B cell (primary cell): ENCODE measurements at regions not wholly inside any gene's neighbourhood (a gene's known extent, or its start where the extent isn't known, plus 50 kb on each side); places are given as distances from the start of the nearest gene placed in this dataset.

ENCODE experiments used
- CTCF ChIP-seq: fragments of 200-600 bp; IDR thresholded peaks from one replicate; pipeline ENCODE4 v1.8.0; 2022; ENCODE audit warnings: antibody characterized with exemption, mild to moderate bottlenecking
- EZH2 ChIP-seq: IDR thresholded peaks from 2 replicates; pipeline ENCODE4 v1.6.1; 2012; ENCODE audit warnings: borderline replicate concordance, low read depth, mild to moderate bottlenecking, moderate library complexity, low read length; ENCODE audit not compliant: insufficient read depth, poor library complexity, severe bottlenecking

DNA sequence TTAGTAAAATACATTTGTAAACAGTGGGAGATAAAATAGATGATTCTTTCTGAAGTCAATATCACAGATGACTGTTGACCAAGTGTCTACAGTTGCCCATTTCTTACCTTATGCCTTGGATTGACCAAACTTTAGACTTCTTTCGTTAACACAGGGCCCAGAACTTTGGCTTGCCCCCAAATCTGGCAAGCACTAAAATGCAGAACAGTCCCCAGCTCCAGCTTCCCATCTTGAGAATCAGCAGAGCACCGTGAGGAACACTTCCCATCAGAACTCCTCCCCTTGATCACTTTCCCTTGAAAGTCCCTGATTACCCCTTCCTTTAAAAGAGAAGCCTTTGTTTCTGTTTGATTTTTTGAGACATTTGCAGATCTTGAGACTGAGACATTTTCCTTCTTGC lies 1039.9 kb downstream of the TLE1 start:
- TF ChIP-seq CTCF = no peak
- TF ChIP-seq EZH2 = no peak
